ENCODE measurements at regions not wholly inside any gene's neighbourhood (a gene's known extent, or its start where the extent isn't known, plus 50 kb on each side); places are given as distances from the start of the nearest gene placed in this dataset.

DNA sequence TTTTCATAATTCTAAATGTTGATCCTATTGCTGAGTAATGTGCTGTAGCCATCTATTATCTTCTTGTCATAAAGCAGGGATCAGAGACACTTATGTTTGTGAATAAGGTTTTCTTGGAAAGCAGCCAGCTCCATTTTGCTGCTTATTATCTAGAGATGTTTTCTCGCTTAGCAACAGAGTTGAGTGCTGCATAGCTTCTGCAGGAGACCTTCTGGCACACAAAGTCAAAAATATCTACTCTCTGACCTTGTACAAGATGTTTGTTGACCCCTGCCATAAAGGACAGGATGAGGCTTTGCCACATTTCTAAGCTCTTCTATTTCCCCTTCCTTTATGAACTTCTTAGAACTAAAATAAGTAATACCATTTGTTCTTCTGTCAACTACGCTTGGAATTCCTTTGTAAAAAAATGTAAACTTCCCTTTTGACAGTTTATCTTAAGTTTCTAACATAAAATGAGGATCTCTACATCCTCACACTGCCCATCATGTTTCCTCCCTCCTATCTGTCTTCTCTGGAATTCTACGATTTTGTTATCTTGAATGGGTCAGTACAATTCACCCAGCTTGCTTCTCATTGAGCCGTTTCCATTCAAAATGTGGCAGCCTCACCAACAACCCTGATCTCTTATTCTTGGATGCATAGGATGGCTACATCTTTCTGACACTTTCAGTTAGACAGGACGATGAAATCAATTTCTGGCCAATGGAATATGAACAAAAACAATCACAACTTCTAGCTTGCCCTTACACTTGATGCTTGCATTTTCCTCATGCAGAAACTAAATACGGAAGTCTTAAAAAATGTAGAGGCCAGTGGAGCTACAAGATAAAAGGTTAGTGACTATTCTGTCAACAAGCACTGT is 1377.0 kb downstream of the SUCLG1 start:
- peak; percentile 88 for FAIRE-seq

DNA sequence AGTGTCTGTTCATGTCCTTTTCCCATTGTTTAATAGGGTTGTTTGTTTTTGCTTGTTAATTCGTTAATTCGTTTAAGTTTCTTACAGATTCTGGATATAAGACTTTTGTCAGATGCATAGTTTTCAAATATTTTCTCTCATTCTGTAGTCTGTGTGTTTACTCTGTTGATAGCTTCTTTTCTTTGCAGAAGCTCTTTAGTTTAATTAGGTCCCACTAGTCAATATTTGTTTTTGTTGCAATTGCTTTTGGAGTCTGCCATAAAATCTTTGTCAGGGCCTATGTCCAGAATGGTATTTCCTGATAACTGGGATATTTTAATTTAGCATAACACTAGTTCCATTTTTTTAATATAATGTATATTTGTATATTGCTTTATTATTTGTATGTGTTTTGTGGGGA is 1380.1 kb downstream of the SUCLG1 start:
- no peak for FAIRE-seq

DNA sequence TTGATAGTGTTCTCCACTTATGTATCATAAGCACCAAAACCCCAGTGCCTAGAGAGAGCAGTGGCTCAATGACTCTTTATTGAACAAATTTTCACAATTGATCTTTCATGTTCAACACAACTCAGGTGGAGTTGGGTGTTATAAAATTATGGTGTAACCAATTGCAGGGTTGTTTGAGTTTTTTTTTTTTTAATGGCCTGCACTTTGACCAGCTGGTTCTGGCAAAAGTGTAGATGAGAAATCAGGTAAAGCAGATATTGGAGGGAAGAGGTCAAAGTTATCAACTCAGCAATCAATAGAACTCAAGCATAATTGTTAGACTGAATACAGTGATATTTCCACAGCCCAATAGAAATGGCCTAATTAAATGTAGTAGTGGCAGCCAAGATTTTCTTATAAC is 1386.3 kb downstream of the SUCLG1 start:
- FAIRE-seq: no peak

DNA sequence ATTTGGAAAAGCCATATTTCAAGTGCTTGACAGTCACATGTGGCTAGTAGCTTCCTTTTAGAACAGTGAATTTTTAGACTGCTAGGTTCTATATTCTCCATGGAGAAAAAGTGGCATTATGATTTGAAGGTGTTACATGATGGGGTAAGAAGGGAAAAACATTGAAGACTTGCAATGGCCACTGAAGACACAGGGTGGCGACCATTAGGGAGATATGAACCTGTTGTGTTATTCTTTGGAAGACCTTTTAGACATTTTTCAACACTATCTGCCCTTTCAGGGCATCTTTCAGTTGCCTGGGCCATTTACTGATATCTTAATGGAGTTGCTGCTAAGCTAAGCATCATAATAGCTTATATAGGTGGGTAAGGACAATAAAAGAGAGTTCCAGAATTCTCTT is 1387.2 kb downstream of the SUCLG1 start:
- FAIRE-seq: no peak

DNA sequence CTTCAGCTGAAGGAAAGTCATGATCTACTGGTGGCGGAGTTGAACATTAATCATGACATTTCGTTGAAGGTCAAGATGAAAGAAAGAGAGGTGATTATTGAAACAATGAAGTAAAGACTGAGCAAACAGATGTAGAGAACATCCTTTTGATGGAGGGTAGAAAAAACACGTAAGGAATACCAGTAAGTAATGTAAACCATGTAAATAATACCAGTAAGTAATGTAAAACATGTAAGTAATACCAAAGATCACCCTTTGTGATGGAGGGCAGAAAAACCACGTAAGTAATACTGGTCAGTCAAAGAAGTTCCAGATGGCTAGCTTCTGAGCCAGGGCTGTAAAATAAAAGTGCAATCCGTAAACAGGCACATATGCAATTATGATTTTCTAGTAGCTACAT is 1387.7 kb downstream of the SUCLG1 start:
- no peak for FAIRE-seq

DNA sequence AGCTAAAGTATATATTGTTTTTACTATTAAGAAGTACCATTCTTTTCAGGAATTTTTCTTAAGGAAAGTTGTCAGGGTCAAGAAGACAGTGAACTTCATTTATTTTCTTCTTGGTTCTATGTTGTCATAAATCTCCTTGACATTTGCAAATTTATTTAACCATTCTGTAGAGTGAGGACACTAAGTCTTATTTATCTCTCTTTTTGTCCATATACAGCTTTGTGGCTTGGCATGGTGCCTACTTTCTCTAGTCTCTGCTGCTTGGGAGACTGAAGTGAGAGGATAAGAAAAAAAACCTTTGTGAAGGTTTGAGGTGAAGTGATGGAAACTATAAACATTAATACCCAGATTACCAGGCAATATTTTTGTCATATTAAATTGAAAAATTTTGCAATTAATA is 1389.4 kb downstream of the SUCLG1 start:
- no peak for FAIRE-seq

DNA sequence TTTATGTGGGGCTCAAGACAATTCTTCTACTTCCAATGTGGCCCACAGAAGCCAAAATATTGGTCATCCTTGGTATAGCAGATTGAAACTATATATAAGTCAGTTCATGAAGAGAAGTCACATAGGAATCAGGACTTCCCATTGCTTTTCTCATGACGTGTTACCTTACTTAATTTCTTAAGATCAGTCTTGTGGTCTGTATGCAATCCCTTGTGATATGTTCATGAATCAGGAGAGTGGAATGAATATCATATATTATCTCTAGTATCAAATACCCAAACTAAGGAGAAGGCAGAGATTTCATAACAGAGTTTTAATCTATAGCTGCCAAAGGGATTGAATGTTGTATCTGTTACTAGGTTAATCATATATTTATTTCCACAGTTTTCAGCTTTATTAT is 1390.4 kb downstream of the SUCLG1 start:
- FAIRE-seq: no peak

DNA sequence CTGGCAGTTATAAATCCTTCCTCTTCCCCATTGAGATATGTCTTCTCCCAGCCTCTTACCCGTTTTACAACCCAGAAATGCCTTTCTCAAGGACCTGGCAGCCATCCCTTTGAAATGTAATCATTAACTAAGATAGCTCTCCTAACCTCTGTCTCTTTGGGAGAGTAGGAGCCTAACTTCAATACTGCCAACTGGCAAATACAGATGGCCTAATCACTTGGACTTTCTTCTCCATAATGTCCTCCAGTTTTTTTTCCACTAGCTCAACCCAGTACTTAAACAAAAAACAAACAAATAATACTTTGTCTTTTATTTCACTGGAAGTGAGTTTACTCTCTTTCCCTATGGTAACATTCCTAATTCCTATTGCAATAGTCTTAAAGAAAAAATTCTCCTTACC is 1391.1 kb downstream of the SUCLG1 start:
- FAIRE-seq: no peak

DNA sequence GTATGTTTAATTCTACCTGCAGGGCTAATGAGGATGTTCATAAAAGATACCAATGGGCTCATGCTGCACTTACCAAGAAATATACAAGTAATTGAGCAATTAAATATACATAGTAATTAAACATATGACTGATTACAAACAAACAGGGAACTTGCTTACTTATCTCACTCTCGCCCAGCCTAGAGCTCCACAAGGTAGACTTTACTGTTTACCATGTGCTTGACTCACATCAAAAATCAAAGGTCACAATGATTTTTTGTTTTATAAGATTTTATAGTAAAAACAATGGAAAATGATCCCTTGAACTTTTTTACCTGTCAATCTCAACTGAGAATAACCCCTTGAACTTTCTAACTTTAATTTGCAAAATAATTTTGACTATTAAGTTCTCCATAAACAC is 1395.1 kb downstream of the SUCLG1 start:
- peak; percentile 69 for FAIRE-seq

DNA sequence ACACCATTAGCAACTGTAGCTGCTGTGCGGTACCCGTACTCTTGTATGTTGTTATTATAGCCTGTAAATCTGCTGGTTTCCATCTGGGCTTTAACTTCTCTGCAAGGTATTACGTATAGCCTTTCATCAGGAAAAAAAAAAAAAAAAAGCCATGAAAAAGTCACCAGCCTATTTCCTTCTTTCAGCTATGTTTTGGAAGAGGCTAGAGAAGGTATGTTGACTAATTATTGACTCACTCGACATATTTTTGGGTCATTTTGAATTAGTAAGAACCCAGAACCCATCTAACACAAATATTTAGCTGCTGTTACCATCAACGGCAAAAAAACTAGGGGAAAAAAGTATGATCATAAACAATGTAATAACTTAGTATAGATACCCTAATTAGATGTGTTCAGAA is 1395.6 kb downstream of the SUCLG1 start:
- no peak for FAIRE-seq

DNA sequence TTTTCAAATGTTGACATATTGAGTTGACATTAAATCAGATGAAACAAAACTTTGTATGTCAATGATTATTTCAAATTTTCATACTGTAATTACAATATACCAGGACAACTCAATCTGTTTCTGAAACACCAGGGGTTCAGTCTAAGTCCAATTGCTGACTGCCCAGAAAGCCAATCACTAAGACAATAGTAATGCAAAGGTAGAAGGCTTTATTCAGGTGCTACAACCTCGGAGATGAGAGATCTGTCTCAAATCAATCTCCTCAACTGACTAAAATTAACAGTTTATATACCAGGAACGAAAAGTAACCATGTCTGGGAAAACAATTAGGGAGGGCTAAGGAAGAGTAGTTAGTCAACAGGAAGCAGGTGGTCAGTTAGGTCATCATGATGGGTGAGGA is 1400.4 kb downstream of the SUCLG1 start:
- no peak for FAIRE-seq

DNA sequence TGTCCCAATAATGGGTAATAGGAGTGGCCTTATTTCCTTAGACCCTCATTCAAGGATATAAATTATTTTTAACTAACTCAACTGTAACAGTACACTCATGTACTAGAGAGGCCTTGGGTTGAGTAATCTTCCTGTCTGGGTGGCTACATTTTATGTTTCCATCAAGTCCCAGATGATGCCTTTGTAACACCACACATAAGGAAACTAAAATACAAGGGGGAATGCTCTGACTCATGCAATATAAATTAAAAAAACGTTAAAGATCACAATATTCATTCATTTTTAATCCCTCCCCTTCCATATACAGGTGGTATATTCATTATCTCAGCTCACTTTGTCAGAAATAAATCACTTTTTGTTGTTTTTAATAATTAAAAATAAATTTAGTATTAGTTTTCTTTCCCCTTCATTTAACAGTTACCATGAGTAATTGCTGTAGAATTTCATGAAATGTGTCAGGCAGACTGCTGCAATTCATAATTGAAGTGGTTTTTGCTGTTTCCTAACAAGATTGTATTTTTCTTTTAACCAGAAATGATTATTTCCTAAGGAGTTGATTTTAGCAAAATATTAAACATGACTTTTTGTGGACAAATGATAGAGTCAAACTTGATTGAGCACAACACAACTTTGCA is 1403.6 kb downstream of the SUCLG1 start:
- FAIRE-seq: no peak

DNA sequence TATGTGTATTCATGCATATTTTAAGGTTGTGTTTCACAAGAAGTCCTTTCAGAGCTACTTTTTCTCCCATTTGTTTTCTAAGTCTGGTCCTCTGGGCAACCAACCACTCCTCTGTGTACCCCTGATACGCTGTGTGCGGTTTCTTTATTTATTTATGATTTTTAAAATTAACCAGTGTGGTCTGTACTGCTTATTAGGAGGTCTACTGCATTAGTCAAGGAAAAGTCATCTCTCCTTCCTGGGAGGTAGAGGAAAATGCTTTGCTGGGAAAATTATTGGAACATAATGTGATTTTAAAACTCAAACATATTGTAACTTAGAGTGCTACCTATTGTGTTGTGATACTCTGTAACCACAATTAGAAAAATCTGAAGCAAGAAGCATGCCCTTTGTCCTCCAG is 1404.3 kb downstream of the SUCLG1 start:
- FAIRE-seq: no peak

DNA sequence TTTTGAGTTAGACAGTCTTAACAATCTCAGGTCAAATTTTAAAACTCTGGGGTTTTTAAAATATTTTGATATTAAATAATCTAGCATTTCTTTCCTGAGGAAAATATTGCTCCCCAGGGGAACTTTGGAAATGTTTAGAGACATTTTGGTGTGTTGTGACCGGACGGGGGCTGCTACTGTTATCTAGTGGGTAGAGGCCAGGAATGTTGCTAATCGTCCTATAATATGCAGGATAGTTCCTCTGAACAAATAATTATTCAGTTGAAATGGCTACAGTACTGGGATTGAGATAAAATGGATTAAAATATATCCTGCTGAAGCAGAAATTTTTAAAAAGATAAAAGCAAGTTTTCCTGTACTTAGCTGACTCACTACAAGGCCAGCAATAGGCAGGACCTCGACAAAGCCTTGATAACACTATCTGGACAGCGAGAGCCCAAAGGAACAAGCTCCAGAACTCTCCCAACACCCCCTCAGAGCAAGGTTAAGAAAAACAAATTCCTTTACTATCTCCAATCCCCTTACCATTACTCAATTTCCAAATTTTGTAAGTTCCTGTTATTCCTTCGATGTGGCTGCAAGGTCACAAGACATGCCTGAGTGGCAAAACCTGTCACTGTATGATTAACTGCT is 1407.4 kb downstream of the SUCLG1 start:
- FAIRE-seq: no peak

DNA sequence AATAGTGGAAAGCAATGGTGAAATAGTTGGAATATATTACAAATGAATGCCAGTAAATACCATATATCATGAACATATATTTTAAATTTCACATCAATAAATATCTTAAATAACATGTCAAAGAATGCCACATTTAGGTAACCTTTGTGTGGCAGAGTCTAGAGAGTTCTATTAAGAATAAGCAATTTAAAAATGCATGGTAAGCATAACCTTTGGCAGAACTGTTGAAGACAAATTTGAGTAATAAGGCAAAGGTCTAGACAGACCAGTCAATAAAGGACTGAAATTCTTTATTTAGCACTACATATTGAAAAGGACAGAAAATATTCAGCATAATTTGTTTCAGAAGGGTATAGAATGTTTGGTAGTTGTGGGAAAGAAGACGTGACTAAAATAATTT is 1417.0 kb downstream of the SUCLG1 start:
- FAIRE-seq: no peak

DNA sequence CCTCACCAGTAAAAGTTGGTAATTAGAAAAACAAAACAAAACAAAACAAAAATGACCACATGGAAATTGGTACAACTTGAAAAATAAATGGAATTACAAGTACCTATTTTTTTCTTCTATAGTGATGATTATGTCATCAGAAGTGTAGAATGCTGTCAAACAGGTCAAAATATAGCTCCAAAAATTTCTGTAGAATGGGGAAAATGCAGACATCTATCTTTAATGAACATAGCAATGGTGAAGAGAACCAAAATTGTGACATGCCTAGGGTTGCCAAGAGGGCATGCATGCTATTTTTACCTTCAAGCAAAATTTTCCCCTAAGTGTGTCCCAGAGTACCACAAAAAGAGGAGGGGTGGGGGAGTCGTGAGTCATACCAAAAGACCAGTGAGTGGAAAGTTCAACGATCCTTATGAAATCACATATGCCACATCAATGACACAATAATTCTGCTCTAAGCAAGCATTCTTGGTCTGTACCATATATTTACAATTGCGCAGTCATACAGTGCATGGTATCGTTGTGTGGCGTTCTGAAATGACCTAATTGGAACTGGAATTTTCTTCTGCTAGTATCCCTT is 1436.4 kb downstream of the SUCLG1 start:
- no peak for FAIRE-seq

DNA sequence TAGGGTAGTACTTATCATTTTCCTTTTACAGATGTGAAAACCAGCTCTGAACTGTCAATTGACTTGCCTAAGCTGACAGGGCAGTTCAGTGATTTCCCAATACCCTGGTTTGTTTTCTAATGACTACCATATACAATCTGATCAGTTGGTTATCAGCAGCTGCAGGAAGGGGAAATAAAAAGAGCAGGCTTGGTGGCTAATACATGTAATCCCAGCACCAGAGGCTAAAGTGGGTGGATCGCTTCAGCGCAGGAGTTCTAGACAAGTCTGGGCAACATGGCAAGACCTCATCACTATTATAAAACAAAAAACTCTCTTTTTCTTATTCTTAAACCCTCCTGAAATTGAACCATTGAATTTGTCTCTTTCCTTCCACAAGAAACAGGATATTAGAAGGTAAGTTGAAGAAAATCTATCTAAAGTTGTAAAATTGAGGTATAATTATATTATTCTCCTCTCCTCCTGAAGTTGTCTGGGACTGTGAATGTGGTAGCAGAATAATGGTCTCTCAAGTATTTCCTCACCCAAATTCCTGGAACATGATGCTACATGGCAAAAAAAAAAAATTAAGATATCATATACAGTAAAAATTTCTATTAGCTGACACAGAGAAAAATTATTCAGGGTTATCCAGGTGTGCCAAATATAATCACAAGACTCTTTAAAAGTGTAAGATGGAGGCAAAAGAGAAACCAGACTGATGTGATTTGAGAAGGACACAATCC is 1441.6 kb downstream of the SUCLG1 start:
- no peak for FAIRE-seq

DNA sequence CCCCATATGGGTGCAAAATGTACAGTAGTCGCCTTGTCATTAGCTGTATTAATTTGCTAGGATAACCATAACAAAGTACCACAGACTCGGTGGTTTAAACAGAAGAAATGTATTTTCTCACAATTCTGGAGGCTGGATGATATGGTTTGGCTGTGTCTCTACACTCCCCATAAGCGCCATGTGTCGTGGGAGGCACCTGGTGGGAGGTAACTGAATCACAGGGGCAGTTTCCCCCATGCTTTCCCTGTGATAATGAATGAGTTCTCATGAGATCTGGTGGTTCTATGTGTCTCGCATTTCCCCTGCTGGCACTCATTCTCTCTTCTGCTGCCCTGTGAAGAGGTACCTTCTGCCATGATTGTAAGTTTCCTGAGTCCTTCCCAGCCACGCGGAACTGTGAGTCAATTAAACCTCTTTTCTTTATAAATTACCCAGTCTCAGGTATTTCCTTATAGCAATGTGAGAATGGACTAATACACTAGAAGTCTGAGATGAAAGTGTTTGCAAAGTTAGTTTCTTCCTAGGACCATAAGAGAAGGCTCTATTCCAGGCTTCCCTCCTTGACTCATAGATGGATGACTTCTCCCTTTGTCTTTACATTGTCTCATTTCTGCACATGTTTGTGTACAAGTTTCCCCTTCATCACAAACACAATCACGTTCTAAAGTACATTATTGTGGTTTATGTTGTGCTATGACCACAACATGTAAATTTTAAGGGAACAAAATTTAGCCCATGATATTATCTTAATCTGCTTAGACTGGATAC is 1442.6 kb downstream of the SUCLG1 start:
- no peak for FAIRE-seq

DNA sequence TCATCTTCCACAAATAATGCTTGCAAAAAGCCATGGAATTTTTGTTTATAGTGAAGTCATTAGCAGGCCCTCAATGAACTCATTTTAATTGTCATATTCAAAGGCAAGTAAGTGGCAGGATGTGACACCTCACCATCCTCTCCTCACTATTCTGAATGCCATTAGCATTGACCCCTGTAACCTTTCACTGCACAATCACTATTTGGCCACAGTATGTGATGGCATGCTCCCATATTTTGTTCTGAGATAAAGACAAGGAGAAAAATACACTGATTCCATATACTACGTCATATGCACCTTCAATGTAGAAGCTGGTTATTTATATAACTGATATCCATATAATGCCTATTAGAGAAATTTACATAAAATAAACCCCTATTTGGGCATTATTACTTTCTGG is 1443.2 kb downstream of the SUCLG1 start:
- no peak for FAIRE-seq

DNA sequence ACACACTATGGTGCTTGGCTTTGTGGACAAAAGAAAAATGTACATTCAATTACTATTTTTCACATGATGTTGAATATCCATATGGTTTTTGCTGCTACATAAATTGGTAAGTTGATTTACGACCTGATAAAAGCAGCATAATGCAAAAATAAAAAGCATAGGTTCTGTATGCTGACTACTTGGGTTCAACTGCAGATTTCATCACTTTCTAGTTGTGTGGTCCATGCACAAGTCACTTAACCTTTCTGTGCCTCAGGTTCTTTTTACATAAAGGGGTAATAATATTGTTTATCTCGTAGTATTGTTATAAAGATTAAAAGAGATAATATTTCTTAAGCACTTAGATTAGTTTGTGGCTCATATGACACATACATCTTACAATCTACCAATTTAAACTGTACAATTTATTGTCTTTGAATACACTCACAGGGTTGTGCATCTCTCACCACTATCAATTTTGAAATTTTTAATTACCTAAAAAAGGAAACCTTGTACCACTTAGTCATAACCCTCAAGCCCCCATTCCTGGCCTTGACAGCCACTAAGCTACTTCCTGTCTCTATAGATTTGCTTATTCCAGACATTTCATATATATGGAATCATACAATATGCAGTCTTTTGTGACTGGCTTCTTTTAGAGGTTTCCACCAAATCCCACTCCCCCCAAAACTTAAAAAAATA is 1443.9 kb downstream of the SUCLG1 start:
- FAIRE-seq: no peak

DNA sequence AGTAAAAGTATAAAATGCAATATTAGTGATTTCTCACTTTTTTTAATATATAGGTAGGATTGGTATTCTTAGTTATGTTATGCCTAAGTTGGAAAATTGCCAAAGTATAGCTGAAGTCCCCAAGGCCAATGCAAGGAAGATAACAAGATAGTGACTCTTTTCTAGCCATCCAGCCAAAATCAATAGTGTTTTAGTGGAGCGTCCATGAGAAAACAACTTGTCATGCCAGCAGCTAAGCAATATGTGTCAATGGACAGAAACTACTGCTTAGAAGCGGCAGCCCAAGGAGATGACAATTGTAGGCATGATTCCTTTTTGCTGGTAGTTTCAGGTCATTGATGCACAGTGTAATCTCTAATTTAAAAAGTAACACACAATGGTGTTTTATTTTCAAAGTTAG is 1444.6 kb downstream of the SUCLG1 start:
- FAIRE-seq: no peak

DNA sequence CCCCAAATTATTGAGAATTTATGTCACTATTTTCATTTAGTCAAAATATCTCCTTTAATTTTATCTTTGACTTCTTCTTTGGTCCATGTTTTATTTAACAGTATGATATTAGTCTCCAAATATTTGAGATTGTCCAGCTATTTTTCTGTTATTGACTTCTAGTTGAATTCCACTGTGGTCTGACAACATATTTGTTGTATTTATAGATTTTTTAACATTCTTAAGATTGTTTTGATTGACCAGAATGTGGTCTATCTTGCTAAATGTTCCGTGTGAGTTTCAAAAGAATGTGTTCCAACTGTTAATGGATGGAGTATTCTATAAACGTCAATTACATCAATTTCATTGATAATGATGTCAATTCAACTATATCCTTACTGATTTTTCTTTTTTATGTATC is 1452.1 kb downstream of the SUCLG1 start:
- FAIRE-seq: peak; percentile 74
